ENCODE measurements at regions not wholly inside any gene's neighbourhood (a gene's known extent, or its start where the extent isn't known, plus 50 kb on each side); places are given as distances from the start of the nearest gene placed in this dataset.

DNA sequence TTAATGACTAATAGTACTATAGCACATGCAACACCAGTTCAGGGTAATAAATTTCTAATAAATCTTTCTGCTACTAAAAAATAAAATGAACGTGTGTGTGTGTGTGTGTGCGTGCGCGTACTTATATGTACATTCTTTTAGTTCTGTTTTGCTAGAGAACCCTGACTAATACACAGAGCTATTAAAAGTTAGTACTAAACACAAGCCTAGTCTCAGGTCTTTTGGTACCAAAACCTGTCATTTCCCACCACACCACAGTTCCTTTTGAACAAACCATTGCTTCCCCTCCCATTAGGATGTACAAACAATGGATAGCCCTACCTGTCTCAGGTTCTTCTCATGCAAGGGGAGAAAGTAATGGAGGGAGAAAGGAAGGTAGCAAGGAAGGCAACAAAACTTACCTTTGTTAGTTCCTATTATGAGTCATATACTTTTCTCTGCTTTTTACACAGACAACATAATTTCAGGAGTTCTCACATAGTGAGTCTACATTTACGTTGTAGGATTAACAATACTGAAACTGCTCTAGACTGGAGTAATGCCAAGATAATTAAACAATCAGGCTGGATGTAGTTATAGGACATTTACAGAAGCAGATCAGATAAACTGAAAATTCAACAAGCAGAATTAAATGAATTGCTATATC is 427.2 kb downstream of the KCNJ3 start:
- FAIRE-seq = no peak

DNA sequence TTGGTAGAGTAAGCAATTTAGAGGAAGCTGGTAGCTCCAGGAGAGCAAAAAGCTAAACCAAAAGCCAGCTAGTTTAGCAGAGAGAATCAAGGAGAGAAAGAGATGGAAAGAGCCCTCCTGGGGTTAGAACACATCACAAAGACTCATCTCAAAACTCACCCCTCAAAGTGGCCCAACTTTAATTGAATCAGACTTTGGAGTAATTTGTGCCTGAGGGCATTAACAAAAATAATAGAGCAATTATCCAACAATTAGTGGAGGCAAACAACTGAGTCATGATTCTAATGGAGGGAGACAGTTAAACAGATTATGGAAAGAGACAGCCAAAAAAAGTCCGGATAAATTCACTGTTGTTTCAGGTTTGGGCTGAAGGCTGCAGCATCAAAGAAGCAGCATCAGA is 417.4 kb downstream of the KCNJ3 start:
- FAIRE-seq = no peak

DNA sequence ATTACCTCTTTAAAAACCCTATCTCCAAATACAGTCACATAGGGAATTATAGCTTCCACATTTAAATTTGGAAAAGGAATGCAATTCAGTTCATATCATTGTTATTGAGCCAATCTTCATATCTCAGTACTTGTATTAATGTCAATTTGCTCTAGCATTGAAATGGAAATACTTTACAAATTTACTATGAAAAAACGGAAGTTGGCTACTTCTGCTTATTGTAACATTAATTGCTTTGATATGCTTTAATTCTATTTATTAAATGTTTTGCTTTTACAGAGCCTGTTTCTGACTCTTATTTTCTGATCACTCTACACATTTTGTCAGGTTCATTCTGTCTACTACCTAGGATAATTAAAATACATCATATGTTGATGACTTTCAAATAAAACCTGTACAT is 412.6 kb downstream of the KCNJ3 start:
- FAIRE-seq = no peak

DNA sequence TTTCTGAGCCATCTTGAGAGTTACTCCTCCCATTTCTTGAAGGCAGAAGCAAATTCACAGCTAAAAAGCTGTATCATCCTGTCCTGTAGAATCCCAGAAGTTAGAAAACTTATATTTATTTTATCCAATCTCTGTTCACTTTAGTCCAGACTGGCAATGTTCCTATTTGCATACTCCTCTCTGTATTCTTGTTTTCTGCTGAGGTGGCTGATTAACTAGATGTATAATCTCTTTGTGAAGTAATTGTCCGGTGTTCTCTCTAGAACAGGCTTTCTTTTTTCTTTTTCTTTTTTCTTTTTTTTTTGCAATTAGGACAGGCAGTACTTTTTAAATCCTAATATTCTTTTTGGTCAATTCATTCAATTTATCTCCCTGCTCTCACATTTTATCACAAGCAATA is 411.0 kb downstream of the KCNJ3 start:
- FAIRE-seq = no peak

DNA sequence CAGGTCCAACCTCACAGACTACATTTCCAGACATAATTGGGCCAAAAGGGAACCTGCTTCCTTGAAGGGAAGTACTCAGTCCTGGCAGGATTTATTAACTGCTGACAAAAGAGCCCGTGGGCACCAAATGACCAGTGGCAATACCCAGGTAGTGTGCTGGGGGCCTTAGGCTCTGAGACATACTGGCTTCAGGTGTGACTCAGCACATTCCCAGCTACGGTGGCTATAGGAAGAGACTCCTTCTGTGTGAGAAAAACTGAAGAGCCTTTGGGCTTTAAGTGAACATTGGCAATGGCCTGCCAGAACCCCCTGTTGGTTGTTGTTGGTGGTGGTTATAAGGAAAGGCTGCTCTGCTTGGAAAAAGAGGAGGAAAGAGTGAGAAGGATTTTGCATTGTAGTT is 401.8 kb downstream of the KCNJ3 start:
- no peak for FAIRE-seq

DNA sequence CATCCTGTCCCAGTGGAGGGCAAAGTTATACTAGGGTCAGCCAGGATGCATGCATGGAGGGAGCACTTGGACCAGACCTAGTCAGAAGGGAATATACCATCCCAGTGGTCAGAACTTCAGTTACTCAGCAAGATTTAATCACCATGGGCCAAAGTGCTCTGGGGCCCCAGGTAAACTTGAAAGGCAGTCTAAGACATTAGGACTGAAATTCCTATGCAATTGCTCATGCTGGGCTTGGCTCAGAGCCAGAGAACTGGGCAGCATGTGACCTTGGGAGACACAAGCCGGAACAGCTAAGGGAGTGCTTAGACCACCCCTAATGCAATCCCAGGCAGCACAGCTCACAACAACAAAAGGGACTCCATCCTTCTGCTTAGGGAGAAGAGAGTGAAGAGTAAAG is 401.3 kb downstream of the KCNJ3 start:
- no peak for FAIRE-seq

DNA sequence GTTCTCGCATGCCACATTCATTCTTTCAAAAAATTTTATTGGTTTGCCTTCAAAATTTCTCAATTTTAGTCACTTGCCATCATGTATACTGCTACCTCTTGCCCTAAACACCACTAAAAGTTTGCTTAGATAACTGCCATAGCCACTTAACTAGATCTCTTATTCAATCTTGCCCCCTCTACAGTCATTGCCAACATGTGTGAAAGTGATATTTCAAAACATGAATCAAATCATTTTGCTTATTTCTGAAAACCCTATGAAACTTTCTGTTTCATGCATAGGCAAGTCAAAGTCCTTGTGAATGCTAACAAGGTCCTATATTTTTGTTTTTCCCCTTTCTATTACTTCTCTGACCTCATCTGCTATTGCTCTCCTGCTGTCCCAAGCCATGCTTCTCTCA is 397.1 kb downstream of the KCNJ3 start:
- FAIRE-seq = no peak

DNA sequence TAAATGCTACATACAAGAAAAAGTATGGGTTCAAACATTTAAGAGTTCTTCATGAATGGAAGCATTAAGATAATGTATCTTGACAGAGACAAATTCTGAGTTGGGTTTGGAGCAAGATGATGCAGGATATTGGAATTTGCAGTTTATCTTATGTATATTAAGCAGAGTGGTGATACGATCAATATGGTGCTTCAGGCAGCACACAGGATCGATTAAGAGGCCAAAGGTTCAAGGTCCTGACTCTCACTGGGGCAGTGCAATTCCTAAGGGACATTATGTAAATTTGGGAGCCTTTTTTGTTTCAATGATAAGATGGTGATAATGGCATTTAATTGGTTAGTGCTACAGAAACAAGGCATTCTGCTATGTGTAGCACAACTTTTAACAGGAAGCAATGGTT is 381.9 kb downstream of the KCNJ3 start:
- FAIRE-seq = no peak

DNA sequence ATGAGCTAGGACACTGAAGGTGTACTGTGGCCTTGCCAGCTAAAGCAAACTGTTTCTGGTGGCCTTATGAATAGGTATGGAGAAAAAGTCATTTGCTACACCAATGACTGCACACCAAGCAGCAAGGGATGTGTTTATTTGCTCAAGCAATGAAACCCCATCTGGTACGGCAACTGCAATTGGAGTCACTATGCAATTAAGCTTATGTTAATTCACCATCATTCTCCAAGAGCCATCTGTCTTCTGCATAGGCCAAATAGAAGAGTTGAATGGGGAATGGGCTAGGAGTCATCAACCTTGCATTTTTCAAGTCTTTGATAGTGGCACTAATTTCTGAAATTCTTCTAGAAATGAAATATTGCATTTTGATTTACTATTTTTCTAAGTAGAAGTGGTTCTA is 372.0 kb downstream of the KCNJ3 start:
- no peak for FAIRE-seq

DNA sequence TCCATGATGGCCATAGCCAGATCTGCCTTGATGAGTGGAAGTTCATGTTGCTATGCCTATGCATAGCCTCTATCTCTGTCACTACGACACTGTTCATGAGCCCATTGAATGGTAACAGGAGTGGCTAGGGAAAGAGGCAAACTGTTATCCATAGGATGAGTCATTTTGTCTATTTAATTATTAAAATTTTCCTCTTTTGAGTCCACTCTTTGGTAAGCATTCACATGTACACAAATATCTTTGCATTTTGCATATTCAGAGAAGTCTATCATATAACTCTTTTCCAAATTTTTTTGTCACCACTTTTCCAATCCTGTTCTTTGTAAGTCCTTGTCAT is 364.4 kb downstream of the KCNJ3 start:
- FAIRE-seq = no peak

DNA sequence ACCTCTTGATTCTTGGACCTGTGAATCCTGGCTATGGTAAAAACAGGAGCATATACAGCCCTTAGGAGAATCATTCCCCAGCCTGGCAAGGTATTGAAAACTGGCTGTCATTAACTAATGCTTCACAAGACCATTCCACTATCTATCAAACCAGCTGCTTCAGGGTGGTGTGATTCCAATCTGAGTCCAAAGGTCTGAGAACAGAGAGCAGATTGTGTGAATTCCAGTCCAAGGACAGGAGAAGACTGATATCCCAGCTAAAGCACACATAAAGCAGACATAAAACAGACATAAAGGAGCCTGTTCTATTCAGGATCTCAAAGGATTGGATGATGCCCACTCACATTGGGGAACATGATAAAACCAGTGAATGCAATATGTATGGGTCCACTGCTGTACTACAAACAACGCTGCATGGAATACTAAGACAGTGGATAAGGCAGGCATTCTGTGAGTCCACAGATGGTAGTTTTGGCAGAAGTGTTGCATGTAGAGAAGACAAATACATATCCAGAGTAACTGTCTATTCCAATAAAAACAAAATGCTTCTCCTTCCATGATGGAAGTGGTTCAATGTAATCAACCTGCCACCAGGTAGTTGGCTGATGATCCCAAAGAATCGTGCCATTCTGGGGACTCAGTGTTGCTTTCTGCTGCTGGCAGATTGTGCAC is 363.9 kb downstream of the KCNJ3 start:
- no peak for FAIRE-seq

DNA sequence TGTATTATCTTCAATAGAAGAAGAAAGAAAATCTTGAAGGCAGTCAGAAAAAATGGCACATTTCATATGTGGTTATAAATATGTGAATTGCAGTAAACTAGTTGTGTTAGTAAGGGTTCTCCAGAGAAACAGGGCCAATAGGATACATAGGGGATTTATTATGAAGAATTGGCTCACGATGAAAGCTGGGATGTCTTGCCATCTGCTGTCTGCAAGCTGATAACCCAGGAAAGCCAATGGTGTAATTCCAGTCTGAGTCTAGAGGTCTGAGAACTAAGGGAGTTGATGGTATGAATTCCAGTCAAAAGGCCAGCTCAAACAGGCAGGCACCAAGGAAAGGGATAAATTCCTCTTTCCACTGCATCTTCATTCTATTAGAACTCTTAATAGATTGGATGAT is 362.4 kb downstream of the KCNJ3 start:
- FAIRE-seq = no peak

DNA sequence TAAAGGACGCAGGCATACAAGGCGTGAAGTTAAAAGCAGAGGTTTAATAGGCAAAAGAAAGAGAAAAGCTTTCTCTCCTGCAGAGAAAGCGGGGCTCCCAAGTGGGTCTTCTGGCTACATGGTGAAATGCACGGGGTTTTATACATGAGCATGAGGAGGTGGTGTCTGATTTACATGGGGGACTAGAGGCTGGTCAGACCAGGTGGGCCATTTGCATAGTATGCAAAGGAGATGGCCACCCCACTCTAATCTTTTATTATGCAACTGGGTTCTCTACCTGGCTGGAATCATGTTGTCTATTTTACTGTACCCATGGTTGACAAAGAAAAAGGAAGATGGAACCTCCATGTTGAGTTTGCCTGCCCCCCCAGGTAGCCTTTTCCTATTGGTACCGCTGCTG is 356.2 kb downstream of the KCNJ3 start:
- FAIRE-seq = no peak

DNA sequence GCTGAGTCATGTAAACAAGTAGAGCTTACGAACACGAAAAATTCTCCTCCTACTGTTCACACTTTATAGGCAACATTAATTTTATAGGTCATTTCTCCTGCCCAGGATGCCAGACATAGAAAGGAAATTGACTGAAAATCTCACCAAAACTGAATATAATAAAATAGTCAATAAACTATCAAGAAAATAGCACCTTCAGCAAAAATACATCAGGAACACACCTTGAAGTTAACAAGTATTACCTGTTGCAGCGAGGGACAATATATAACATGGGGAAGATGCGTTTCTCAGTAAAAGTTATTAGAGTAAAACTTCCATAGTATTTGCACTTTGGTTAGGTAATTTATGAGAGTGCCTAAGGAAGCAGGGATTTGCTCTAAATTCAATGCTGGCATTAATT is 344.6 kb downstream of the KCNJ3 start:
- no peak for FAIRE-seq

DNA sequence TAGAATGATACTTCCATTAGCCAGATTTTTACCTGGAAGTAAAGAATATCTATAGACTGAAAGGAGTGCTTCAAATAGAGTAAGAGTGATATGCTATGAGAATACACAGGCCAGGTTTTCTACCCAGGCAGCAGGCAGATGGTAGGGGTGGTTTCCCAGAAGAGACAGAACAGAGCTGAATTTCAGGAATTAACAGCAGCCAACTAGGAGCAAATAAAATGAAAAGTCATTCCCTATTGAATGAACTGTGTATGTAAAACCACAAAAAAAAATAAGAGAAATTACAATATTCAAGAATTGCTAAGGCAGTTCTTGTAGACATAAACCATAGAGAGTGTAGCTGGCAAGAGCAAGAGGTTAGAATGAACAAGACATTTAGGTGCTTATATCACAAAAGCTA is 336.8 kb downstream of the KCNJ3 start:
- no peak for FAIRE-seq

DNA sequence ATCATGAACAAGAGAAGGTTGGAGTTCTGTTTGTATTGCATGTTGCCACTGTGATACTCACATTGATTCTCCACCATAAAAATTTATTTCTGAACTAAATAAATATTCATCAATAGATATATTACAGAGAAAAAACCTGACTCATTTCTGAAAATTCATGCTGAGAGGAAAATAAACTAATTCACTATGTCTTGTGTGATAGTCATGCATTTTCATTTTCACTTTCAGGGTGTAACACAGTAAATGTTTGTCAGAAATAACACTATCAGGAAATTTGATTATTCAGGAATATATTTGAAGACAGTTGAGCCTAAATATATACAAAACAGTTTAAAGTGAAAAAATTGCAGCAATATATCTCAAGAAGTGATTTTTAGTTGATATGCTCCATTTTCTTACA is 335.2 kb downstream of the KCNJ3 start:
- no peak for FAIRE-seq

DNA sequence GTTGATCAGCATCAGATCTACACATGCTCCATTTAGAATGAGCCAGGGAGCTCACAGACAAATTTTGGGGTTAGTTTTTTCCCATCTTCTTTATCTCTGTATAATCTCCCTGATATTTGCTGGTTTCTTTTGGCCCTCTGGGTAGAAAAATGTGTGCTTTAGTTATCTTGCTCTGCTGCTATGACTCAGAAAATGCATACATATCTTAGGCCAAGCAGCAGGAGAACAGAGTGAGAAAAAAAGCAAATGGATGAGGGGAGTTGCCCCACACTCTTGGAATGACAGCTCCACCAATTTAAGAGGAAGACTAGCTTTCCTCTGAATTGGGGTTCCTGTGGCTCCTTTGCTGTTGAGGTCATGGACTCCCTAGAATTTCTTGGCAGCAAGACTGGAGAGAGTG is 331.8 kb downstream of the KCNJ3 start:
- no peak for FAIRE-seq

DNA sequence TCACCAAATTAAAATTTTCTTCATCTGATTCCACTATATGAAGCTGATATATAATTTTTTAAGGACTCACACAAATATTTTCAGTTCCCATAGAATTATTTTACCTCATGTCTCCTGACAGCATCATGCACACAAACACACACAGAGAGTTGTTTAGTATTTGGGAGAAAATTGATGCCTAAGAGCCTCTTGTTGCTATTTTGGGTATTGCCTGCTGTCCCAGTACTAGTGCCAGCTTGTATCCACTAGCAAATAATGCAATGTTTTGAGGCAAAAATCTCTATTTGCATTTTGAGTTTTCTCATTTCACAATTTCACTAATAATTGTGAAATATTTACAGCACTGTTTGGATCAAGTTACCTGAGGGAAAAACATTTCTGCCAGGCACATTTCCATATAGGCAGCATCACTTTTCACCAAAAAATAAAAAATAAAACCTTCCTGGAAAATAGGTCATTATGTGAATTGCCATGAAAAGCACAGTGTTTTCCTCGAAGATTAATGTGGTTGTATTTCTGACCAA is 328.2 kb downstream of the KCNJ3 start:
- no peak for FAIRE-seq

DNA sequence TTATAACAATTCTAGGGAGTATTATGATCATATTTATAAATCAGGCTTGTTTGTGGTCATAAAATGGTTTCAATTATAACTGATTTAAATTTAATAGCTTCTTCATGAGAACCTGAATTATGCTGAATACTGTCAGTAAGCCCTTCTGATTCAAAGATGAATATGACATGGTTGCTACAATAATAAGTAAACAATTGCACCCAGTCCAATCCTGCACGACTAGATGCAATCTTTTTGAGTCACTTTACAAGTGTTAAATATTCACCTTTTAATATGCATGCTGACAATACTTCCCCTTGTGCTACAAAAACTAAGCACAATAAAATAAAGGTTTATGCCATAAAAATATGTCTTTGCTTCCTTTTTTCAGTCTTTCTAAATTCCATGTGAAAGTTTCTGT is 325.2 kb downstream of the KCNJ3 start:
- FAIRE-seq = no peak

DNA sequence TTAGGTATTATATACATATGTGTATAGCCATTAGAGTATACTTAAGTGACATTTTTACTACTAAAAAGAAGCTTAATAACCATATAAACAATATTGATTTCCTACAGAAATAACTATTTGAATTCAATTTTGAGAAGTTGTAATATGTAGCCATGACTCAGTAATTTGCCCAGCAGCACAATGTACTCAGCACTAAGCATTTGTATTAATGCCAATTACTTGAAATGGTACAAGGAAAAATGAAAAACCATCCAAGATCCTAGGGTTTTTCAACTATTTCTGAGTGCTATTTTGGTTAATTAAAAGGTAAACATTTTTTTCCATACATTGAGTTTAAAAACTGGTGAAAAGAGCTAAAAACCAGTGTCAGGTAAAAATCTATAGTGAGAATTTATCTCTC is 324.0 kb downstream of the KCNJ3 start:
- FAIRE-seq = no peak

DNA sequence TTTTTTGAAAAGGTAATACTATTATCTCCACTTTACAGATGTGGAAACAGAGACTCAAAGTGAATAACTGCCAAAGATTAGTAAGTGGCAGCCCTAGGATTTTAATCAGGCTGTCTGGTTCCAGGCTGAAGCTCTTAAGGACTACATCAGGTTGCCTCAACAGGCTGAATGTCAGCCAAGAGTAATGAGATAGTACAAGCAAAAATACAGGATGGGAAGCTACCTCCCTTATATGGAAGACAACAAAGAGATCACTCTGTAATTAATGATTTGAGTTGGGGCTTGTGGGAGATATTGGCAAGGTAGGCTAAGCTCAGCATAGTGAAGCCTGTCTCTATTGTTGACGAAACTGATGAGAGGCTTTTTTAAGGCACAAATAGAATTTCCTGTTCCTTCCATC is 323.1 kb downstream of the KCNJ3 start:
- FAIRE-seq = no peak

DNA sequence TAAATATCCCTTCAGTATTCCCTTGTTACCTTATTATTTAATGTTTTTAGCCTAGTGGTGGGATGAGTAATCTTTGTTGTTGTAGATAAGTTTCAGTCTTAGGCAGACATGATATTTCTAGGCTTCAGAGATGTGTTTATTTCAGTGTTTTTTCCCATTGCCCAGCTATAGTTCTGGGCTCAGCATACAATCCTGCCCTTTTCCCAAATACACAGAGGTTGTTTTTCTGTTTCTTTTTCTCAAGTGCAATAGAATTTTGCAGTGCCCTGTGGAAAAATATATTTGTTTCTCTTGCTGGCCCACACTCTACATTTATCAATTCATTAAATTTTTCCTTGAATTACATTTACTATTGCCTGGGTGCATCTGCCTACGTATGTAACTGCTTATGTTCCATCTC is 321.8 kb downstream of the KCNJ3 start:
- FAIRE-seq = no peak

DNA sequence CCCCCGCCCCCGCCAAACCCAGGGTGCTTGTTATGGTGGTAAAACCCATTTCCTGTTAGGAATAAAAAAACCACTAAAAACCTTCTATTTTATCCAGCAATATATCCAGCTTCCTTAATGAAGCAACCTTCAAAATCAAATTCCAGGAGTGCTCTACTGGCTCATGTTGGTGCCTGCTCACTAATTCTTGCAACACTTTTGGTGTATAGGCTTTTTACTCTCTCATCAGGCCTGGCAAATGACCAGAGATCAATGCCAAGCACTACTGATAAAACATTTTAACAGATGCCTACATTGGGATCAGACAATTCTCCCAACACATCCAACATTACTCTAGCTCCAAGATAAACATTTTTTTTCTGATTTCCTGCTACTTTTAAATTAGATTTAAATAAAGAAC is 312.4 kb downstream of the KCNJ3 start:
- no peak for FAIRE-seq

DNA sequence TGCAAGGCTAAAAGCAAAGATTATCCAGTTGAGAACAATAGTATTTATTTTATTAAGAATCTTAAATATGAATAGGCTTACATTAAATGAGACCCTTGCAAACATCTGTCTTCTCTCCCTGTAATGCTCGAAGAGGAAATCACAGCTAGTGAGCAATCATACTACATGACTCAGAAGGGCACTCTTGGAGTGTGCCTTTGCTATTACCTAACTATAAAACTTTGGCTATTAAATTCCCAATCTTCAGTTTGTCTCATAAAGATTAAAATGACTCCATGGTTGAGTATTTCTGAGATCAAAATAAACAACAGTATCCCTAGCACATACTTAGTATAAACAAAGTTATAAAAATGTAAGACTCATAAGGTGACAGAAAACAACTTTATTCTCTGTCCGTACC is 296.9 kb downstream of the KCNJ3 start:
- no peak for FAIRE-seq

DNA sequence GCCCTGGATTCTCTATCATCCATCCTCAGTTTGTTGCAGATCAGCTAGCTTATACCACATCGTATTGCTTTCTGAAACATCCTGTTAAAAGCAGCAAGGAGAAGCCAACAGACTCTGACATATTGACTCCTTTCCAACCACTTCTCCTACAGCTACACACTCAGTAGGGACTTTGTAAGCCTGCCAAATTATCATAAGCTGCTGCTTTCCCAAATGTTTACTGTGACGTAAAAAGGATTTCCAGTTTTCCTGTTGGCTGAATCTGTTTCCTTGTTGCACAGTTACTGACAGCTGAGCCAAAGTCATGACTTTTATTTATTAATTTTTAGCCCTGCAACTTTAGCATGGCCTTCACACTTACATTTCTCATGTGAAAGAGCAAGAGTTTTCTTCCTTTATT is 294.3 kb downstream of the KCNJ3 start:
- FAIRE-seq = no peak

All from endometrium (tissue), 2 donors.